Fibroblast of lung (primary cell): ENCODE measurements at regions not wholly inside any gene's neighbourhood (a gene's known extent, or its start where the extent isn't known, plus 50 kb on each side); places are given as distances from the start of the nearest gene placed in this dataset.

Experiments
- DNase-seq, 2 donors: peaks; one replicate each; pipeline versions ENCODE4 v3.0.0 to v3.0.0-alpha.2; 2010; ENCODE audit warnings: low read depth in 2 of 2
- H2AFZ ChIP-seq: 2 replicates; pipeline ENCODE4 v1.5.1; 2012; ENCODE audit warnings: low read length, control low read depth, inconsistent platforms
- H3K27ac ChIP-seq: 2 replicates; pipeline ENCODE4 v1.5.1; 2011; ENCODE audit warnings: low read length, control low read depth; ENCODE audit not compliant: insufficient read depth
- H3K27me3 ChIP-seq: 2 replicates; pipeline ENCODE4 v1.5.1; 2011; ENCODE audit warnings: mild to moderate bottlenecking, low read length; ENCODE audit not compliant: control insufficient read depth, insufficient read depth
- H3K36me3 ChIP-seq: 2 replicates; pipeline ENCODE4 v1.5.1; 2011; ENCODE audit warnings: low read length; ENCODE audit not compliant: control insufficient read depth, insufficient read depth
- H3K4me1 ChIP-seq: 2 replicates; pipeline ENCODE4 v1.5.1; 2011; ENCODE audit warnings: low read length; ENCODE audit not compliant: control insufficient read depth, insufficient read depth; ENCODE audit errors: extremely low read depth
- H3K4me2 ChIP-seq: 2 replicates; pipeline ENCODE4 v1.5.1; 2011; ENCODE audit warnings: low read length, control low read depth; ENCODE audit not compliant: insufficient read depth; ENCODE audit errors: extremely low read depth
- H3K4me3 ChIP-seq, 4 experiments: fragments of 200-600 bp in 1 of 4; sonication (generic) in 1 of 4; replicated peaks in 1 of 4; 2 replicates each; pipeline ENCODE4 v1.5.1; 2011 to 2016; ENCODE audit warnings: low read length in 4 of 4, low read depth in 3 of 4, mild to moderate bottlenecking in 3 of 4, control low read depth in 2 of 4, inconsistent platforms in 1 of 4, mixed read lengths in 1 of 4; ENCODE audit not compliant: insufficient read depth in 1 of 4; ENCODE audit errors: control extremely low read depth in 1 of 4
- H3K79me2 ChIP-seq: 2 replicates; pipeline ENCODE4 v1.5.1; 2012; ENCODE audit warnings: mild to moderate bottlenecking, low read length, inconsistent platforms; ENCODE audit not compliant: control insufficient read depth, insufficient read depth
- H3K9ac ChIP-seq: 2 replicates; pipeline ENCODE4 v1.5.1; 2011; ENCODE audit warnings: mild to moderate bottlenecking, low read length, control low read depth; ENCODE audit not compliant: insufficient read depth
- H3K9me3 ChIP-seq: 2 replicates; pipeline ENCODE4 v1.5.1; 2012; ENCODE audit warnings: low read depth, low read length; ENCODE audit not compliant: control insufficient read depth, insufficient read depth
- H4K20me1 ChIP-seq: 2 replicates; pipeline ENCODE4 v1.5.1; 2011; ENCODE audit warnings: low read length; ENCODE audit not compliant: control insufficient read depth, insufficient read depth; ENCODE audit errors: extremely low read depth
- EZH2 ChIP-seq: IDR thresholded peaks from 2 replicates; pipeline ENCODE4 v1.5.1; 2012; ENCODE audit warnings: low read length, control low read depth, mild to moderate bottlenecking; ENCODE audit errors: missing control alignments
- TF ChIP-seq, protein P1 (sequence below), 2 donors: IDR thresholded peaks in 1 of 2; conservative IDR thresholded peaks in 1 of 2; 1 replicate in 1 of 2; 2 replicates in 1 of 2; pipeline ENCODE4 v1.5.1; 2011 to 2012; ENCODE audit warnings: low read length in 2 of 2, control low read depth in 1 of 2, inconsistent platforms in 1 of 2, low read depth in 1 of 2, mild to moderate bottlenecking in 1 of 2

DNA sequence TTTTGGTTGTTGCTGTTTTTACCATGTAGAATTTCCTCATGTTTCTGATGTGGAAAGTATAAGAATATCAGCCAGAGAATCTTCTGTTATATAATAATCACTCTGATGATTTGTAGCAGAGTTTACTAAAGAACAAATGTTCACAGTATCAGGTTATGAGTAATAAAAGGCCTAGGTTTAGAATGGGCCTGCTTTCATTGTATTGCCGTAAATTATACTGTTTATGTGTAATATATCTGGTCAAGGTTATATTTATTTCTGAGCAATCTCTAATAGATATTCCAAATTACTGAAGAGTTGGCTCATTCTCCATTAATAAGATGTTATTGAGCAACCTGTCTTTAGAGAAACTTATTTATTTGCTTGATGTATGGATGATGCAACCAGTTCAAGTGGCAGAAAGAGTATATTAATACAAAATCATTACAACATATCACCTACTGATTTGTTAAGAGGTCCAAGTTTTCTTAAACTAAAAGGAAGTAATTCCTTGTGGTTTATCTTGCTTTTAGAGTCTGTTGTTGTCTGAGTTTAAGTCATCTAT is 649.4 kb upstream of the CXADR start:
- H3K4me1 ChIP-seq, result no peaks in the 10 kb centered on the region
- TF ChIP-seq EZH2, result no peak
- no peak overlapping the region for H3K27ac ChIP-seq
- no peak overlapping the region for H3K4me3 ChIP-seq
- H4K20me1 ChIP-seq, result no peaks in the 10 kb centered on the region
- H3K4me2 ChIP-seq, result no peak overlapping the region
- no peaks in the 10 kb centered on the region for H3K9me3 ChIP-seq
- no peaks in the 10 kb centered on the region for H3K27me3 ChIP-seq
- no peaks in the 10 kb centered on the region for H3K79me2 ChIP-seq
- peak in 1 of 2 donors; percentile 44 for DNase-seq
- H3K36me3 ChIP-seq, result no peaks in the 10 kb centered on the region
- H3K9ac ChIP-seq, result no peak overlapping the region
- H2AFZ ChIP-seq, result no peak overlapping the region

DNA sequence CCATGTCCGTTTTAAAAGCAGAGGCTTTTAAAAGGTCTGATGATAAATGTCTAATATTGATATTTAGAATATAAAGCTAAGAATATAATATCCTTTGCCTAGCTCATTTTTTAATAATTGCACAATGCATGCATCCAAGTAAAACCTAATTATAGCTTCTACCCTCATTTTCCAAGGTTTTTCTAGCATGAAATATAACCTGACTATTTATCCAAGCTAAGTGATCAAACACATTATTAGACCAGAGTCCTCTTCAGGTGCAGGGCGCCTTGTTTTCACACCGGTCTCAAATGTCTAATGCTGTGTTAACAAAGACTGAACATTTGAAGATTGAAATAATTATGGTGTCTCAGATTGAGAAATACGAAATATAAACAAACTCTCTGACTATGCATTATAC is 648.9 kb upstream of the CXADR start:
- no peaks in the 10 kb centered on the region for H3K9me3 ChIP-seq
- H3K27me3 ChIP-seq, result no peaks in the 10 kb centered on the region
- no peak for DNase-seq
- no peak overlapping the region for H3K27ac ChIP-seq
- no peak for TF ChIP-seq EZH2
- TF ChIP-seq, protein P1, sequence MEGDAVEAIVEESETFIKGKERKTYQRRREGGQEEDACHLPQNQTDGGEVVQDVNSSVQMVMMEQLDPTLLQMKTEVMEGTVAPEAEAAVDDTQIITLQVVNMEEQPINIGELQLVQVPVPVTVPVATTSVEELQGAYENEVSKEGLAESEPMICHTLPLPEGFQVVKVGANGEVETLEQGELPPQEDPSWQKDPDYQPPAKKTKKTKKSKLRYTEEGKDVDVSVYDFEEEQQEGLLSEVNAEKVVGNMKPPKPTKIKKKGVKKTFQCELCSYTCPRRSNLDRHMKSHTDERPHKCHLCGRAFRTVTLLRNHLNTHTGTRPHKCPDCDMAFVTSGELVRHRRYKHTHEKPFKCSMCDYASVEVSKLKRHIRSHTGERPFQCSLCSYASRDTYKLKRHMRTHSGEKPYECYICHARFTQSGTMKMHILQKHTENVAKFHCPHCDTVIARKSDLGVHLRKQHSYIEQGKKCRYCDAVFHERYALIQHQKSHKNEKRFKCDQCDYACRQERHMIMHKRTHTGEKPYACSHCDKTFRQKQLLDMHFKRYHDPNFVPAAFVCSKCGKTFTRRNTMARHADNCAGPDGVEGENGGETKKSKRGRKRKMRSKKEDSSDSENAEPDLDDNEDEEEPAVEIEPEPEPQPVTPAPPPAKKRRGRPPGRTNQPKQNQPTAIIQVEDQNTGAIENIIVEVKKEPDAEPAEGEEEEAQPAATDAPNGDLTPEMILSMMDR (conservative IDR thresholded peaks at IDR 0.05 in 1 of 2, IDR thresholded peaks at IDR 0.05 in 1 of 2; ENCODE audit: low read depth in 1 of 2, low read length in 2 of 2), result no peak
- no peaks in the 10 kb centered on the region for H4K20me1 ChIP-seq
- H3K79me2 ChIP-seq, result no peaks in the 10 kb centered on the region
- H3K36me3 ChIP-seq, result no peaks in the 10 kb centered on the region
- H3K4me1 ChIP-seq, result no peaks in the 10 kb centered on the region
- no peak overlapping the region for H3K4me2 ChIP-seq
- no peak overlapping the region for H3K4me3 ChIP-seq
- no peak overlapping the region for H3K9ac ChIP-seq
- no peak overlapping the region for H2AFZ ChIP-seq

DNA sequence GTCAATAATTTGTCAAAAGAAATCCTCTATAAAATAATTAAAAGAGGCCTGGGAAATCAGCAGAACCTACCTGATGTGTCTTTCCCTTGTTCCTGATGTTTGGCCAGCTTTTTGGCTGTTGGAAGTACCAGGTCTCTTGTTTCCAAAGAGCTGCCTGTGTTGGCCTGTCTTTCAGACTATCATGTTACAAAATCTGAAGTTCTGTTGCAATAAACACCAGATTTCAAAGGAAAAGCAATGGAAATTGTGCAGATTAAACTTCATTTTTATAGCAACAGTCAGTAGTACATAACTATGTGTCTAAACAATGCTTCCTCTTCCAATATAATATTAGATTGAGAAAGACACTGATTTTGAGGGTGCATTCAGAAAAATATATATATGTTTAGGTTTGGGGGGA is 647.2 kb upstream of the CXADR start:
- peak in 1 of 2 donors; percentile 44 for DNase-seq
- no peak for TF ChIP-seq EZH2
- TF ChIP-seq, protein P1 (conservative IDR thresholded peaks at IDR 0.05 in 1 of 2, IDR thresholded peaks at IDR 0.05 in 1 of 2; ENCODE audit: low read depth in 1 of 2, low read length in 2 of 2), result no peak
- Histone ChIP-seq H2AFZ (no peak overlapping the region), H3K79me2 (no peaks in the 10 kb centered on the region), H3K27me3 (no peaks in the 10 kb centered on the region), H4K20me1 (no peaks in the 10 kb centered on the region), H3K4me3 (no peak overlapping the region), H3K4me2 (no peak overlapping the region), H3K9ac (no peak overlapping the region), H3K9me3 (no peaks in the 10 kb centered on the region), H3K27ac (no peak overlapping the region), H3K4me1 (no peaks in the 10 kb centered on the region), H3K36me3 (no peaks in the 10 kb centered on the region)
